BLaER1 (cell line): ENCODE measurements at regions not wholly inside any gene's neighbourhood (a gene's known extent, or its start where the extent isn't known, plus 50 kb on each side); places are given as distances from the start of the nearest gene placed in this dataset.

Experiments
- H3K27ac ChIP-seq: shearing (Covaris generic); formaldehyde crosslinking; 2 replicates; pipeline ENCODE4 v1.8.1; 2022
- H3K27me3 ChIP-seq: shearing (Covaris generic); formaldehyde crosslinking; 2 replicates; pipeline ENCODE4 v1.8.1; 2022
- H3K36me3 ChIP-seq: shearing (Covaris generic); formaldehyde crosslinking; 2 replicates; pipeline ENCODE4 v1.8.1; 2022
- H3K4me1 ChIP-seq: shearing (Covaris generic); formaldehyde crosslinking; 2 replicates; pipeline ENCODE4 v1.8.1; 2022
- H3K4me2 ChIP-seq: shearing (Covaris generic); formaldehyde crosslinking; 2 replicates; pipeline ENCODE4 v1.8.1; 2022
- H3K4me3 ChIP-seq: shearing (Covaris generic); formaldehyde crosslinking; 2 replicates; pipeline ENCODE4 v1.8.1; 2022
- H3K9ac ChIP-seq: shearing (Covaris generic); formaldehyde crosslinking; 2 replicates; pipeline ENCODE4 v1.8.1; 2022
- H3K9me3 ChIP-seq: shearing (Covaris generic); formaldehyde crosslinking; 2 replicates; pipeline ENCODE4 v1.8.1; 2022
- H4K20me1 ChIP-seq: shearing (Covaris generic); formaldehyde crosslinking; 2 replicates; pipeline ENCODE4 v1.8.1; 2022
- Cebpa-rat ChIP-seq: shearing (Covaris generic); IDR thresholded peaks from 2 replicates; pipeline ENCODE4 v1.8.1; 2022

DNA sequence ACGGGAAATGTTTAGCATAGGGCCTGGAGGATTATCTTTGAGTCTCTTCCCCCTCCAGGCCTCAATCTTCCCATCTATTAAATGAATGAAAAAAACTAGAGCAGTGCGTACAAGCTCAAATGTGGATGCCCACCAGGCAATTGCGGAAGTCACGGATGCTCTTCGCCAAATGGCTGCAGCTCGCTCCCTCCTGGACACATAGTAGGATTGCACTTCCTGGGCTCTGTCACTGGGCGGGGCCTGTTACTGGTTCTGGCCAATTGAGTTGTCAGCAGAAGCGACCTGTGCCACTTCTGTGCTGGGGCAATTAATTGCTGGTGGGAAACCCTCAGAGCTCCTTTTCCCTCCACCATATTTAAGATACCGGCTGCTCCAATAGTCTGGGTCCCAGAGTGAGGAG is 168.2 kb upstream of the IRX6 start:
- no peaks in the 10 kb centered on the region for H3K27me3 ChIP-seq
- no peaks in the 10 kb centered on the region for H4K20me1 ChIP-seq
- no peak overlapping the region for H3K4me3 ChIP-seq
- no peak overlapping the region for H3K27ac ChIP-seq
- peaks cover 20% of the 10 kb centered on the region for H3K4me1 ChIP-seq
- peaks cover 7% of the 10 kb centered on the region; the same call in 1 of the 2 replicates for H3K9me3 ChIP-seq
- peak overlapping the region; percentile 55 for H3K4me2 ChIP-seq
- no peak overlapping the region for H3K9ac ChIP-seq
- H3K36me3 ChIP-seq = no peaks in the 10 kb centered on the region
- TF ChIP-seq Cebpa-rat = no peak

DNA sequence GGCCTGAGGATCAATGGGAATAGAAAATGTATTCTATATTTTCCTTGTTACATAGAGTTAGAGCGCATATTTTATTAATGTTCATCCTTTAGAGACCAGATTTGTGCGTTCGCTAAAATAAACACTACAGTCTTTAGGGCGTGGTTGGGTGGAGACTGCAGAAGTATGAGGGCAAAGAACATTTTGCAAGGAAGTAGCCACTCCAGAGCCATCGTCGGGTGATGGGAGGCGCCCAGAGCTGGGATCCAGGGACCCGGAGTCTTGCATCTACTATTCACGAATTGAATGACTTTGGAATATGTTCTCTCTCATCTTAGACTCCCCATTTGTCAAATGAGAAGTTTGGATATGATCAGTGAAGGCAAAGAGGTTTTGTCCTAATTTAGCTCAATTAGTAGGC is 154.2 kb upstream of the IRX6 start:
- H3K27ac ChIP-seq = no peak overlapping the region
- H4K20me1 ChIP-seq = no peaks in the 10 kb centered on the region
- H3K4me1 ChIP-seq = no peaks in the 10 kb centered on the region
- H3K4me3 ChIP-seq = no peak overlapping the region
- H3K36me3 ChIP-seq = no peaks in the 10 kb centered on the region
- no peaks in the 10 kb centered on the region for H3K27me3 ChIP-seq
- TF ChIP-seq Cebpa-rat = no peak
- H3K9ac ChIP-seq = no peak overlapping the region
- no peaks in the 10 kb centered on the region for H3K9me3 ChIP-seq
- H3K4me2 ChIP-seq = no peak overlapping the region

DNA sequence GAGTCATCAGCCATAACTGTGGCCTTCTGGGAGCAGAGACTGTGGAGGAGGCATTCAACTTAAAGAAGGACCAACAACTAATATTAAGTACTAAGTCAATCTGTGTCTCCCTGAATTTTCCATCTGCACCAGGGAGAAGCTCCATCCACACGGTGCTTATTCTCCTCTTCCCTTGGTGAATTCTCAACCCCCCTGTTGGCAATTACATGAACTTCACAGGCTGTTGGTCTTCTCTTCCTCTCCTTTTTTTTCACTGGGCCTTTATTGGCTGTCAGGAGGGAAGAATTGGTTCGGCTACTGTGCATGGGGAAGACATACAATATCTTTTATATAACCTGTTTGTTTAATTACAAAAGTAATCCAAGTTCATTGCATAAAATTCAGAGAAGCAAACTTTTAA is 152.8 kb upstream of the IRX6 start:
- Histone ChIP-seq H3K27ac (no peak overlapping the region), H3K9ac (no peak overlapping the region), H3K4me3 (no peak overlapping the region), H3K4me2 (no peak overlapping the region), H3K36me3 (no peaks in the 10 kb centered on the region), H3K4me1 (no peaks in the 10 kb centered on the region), H3K27me3 (no peaks in the 10 kb centered on the region), H4K20me1 (no peaks in the 10 kb centered on the region), H3K9me3 (no peaks in the 10 kb centered on the region)
- TF ChIP-seq Cebpa-rat = no peak

DNA sequence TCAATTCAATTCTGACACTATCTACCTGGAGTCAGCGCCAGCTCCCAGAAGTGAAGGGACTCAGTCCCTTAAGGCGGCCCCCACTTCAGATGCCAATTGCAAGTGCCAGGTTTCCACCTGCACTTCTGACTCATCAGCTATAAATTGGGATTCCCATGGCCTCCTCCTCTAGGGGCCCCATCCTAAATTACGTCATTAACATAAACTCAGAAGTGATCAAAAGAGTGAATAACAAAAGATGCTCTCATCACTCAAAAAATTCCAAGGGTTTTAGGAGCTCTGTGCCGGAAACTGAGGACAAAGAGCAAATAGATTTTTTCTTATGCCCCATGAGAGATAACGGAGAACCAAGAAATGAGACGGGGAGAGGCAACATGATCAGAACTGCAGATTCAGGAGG is 148.6 kb upstream of the IRX6 start:
- no peaks in the 10 kb centered on the region for H4K20me1 ChIP-seq
- no peaks in the 10 kb centered on the region for H3K9me3 ChIP-seq
- no peaks in the 10 kb centered on the region for H3K36me3 ChIP-seq
- no peak overlapping the region for H3K9ac ChIP-seq
- no peak overlapping the region for H3K27ac ChIP-seq
- TF ChIP-seq Cebpa-rat = no peak
- no peaks in the 10 kb centered on the region for H3K4me1 ChIP-seq
- H3K27me3 ChIP-seq = no peaks in the 10 kb centered on the region
- H3K4me2 ChIP-seq = no peak overlapping the region
- no peak overlapping the region for H3K4me3 ChIP-seq

DNA sequence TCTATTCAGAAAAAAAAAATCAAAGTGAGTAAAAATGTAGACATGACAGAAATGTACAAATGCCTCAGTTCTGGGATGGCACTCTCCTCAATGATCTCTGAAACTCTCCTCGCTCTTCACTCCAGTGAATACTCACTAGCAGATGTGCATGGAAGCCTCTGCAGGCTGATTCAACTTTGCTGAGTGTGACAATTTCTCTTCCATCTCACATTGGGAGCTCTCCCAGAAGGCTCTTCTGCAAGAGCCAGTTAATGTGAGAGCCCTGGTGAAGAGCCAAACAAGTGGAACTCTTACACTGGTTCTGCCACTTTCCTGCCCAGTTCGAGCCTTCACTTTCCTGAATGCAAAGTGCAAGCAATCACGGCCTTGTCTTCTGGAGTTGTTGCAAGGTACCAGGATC is 147.1 kb upstream of the IRX6 start:
- Histone ChIP-seq H3K36me3 (no peaks in the 10 kb centered on the region), H3K9me3 (no peaks in the 10 kb centered on the region), H3K4me2 (no peak overlapping the region), H3K27me3 (no peaks in the 10 kb centered on the region), H3K9ac (no peak overlapping the region), H4K20me1 (no peaks in the 10 kb centered on the region), H3K4me1 (no peaks in the 10 kb centered on the region), H3K4me3 (no peak overlapping the region), H3K27ac (no peak overlapping the region)
- no peak for TF ChIP-seq Cebpa-rat

DNA sequence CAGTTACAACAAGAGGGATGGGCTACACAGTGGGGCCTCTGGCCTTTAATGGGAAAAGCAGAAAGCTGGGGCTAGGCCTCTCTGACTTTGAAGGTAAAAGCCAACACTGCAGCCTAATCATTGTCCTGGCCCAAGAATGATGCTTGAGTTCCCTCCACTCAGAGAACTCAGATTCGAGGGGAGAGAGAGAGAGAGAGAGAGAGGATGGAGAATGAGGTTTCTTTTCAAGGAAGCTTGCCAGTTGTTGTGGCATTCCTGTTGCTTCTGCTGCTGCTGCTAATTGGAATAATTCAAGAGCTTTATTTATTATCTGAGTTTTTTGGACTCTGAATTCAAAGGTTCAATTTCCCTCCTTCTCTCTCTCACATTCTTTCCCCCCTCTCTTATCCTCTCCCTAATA is 144.6 kb upstream of the IRX6 start:
- H3K27me3 ChIP-seq = no peaks in the 10 kb centered on the region
- no peaks in the 10 kb centered on the region for H3K4me1 ChIP-seq
- TF ChIP-seq Cebpa-rat = no peak
- H3K9me3 ChIP-seq = no peaks in the 10 kb centered on the region
- no peaks in the 10 kb centered on the region for H3K36me3 ChIP-seq
- H3K9ac ChIP-seq = no peak overlapping the region
- no peak overlapping the region for H3K27ac ChIP-seq
- H3K4me2 ChIP-seq = no peak overlapping the region
- H3K4me3 ChIP-seq = no peak overlapping the region
- H4K20me1 ChIP-seq = no peaks in the 10 kb centered on the region

DNA sequence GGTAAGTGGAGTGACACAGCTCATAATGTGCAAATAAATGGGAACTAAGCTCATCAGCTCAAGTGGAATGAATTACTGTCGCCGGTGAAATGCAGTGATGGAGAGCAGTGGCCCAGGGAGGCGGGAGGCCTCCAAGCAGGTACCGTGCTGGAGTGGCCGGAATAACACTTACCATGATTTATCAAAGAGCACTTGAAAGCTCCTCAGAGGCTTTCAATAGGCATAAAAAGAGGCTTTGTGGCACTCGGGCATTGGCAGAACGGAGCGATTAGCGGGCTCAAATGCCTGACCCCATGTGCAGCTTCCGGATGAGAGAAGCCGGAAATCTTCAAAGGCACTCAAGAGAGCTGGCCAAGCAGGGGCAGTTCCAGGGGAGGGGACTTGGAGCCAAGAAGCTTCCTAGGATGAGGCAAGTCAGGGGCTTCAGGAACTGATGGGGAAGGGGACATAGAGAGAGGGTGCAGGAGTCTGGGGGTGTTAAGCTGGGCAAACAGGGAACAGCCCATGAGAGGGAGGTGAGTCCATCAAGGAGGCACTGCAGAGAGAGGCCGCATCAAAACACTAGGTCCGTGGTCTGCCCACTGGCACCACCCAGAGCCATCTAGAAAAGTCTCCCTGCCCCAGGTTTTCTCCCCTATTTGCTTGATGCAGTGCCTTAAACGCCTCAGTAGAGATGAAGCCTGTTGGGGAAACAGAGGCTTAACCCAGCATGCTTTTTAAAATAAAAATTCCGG is 144.0 kb upstream of the IRX6 start:
- Histone ChIP-seq H4K20me1 (no peaks in the 10 kb centered on the region), H3K27ac (no peak overlapping the region), H3K36me3 (no peaks in the 10 kb centered on the region), H3K9me3 (no peaks in the 10 kb centered on the region), H3K9ac (no peak overlapping the region), H3K4me1 (no peaks in the 10 kb centered on the region), H3K4me3 (no peak overlapping the region), H3K4me2 (no peak overlapping the region), H3K27me3 (no peaks in the 10 kb centered on the region)
- TF ChIP-seq Cebpa-rat = no peak

DNA sequence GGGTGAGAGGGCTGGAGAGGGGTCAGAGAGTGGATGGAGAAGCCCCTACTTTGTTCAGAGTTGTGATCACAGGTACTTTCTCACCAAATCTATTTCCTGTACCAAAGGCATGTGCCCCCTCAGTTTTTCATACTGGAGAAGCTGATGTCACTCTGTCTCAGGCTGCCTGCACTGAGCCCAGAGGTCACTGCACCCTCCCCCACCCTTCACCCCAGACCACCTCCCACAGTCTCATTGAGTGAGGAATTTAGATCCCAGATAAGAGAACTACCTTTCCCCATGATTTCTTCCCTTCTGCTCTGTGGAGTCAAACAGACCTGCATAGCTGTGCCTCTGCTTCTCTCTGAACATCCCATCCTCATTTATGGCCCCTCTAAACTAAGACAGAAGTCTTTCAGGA is 140.0 kb upstream of the IRX6 start:
- Histone ChIP-seq H3K4me2 (no peak overlapping the region), H3K4me3 (no peak overlapping the region), H4K20me1 (no peaks in the 10 kb centered on the region), H3K27ac (no peak overlapping the region), H3K9me3 (no peaks in the 10 kb centered on the region), H3K27me3 (no peaks in the 10 kb centered on the region), H3K4me1 (no peaks in the 10 kb centered on the region), H3K9ac (no peak overlapping the region), H3K36me3 (no peaks in the 10 kb centered on the region)
- TF ChIP-seq Cebpa-rat = no peak

DNA sequence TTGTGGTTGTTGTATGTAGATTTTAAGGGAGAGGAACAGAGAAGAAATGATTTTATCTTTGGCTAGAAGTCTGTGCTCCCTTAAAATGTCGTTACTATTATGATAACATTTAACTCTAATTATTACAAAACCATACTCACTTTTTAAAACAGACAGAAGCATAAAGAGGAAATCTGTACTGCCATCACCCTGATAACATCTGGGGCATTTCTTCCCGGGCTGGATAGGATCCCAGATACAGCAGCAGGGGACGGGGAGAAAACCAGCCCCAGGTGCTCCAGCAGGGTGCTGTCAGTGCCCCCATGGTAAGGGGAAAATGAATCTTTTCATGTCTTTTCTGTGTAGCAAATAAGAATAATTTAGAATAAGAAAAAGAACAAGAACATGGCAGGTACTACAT is 139.4 kb upstream of the IRX6 start:
- Histone ChIP-seq H3K36me3 (no peaks in the 10 kb centered on the region), H3K4me3 (no peak overlapping the region), H3K9me3 (no peaks in the 10 kb centered on the region), H3K9ac (no peak overlapping the region), H4K20me1 (no peaks in the 10 kb centered on the region), H3K4me2 (no peak overlapping the region), H3K27ac (no peak overlapping the region), H3K4me1 (no peaks in the 10 kb centered on the region), H3K27me3 (no peaks in the 10 kb centered on the region)
- no peak for TF ChIP-seq Cebpa-rat

DNA sequence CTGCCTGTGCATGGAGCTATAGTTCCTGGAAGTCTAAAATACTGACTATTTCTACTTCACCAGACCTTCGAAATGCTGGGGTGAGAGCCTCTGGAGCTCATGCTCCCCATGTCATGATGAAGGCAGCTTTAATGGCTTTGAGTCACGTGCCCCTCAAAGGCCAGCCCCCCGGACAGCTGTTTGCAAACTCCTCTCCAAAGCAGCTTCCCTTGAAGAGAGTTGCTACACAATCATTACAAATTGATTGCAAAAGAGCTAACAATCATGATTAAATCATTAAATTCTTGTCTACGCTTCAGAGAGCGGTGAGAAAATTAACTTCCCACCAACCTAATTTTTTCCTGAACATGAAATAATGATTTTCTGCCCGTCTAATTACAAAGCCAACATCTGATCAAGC is 134.8 kb upstream of the IRX6 start:
- no peak overlapping the region for H3K9ac ChIP-seq
- no peak overlapping the region for H3K4me2 ChIP-seq
- no peaks in the 10 kb centered on the region for H3K27me3 ChIP-seq
- H3K4me1 ChIP-seq = no peaks in the 10 kb centered on the region
- no peak overlapping the region for H3K4me3 ChIP-seq
- no peak overlapping the region for H3K27ac ChIP-seq
- TF ChIP-seq Cebpa-rat = no peak
- H3K36me3 ChIP-seq = no peaks in the 10 kb centered on the region
- no peaks in the 10 kb centered on the region for H4K20me1 ChIP-seq
- peaks cover 11% of the 10 kb centered on the region; the same call in 1 of the 2 replicates for H3K9me3 ChIP-seq
